ENCODE measurements at regions not wholly inside any gene's neighbourhood (a gene's known extent, or its start where the extent isn't known, plus 50 kb on each side); places are given as distances from the start of the nearest gene placed in this dataset.

GRCh38 chr12:87778065-87778464 lies 251.1 kb downstream of the C12orf50 start:
- H3K4me3 ChIP-seq (replicated peaks; ENCODE audit: low read depth, low read length), result no peak overlapping the region
- TF ChIP-seq CTCF (IDR thresholded peaks at IDR 0.05; ENCODE audit: insufficient read depth, low read length, poor library complexity, severe bottlenecking), result no peak
- DNase-seq (ENCODE audit: extremely low read depth, insufficient read length), result no peak

GRCh38 chr12:87775784-87776183 lies 253.4 kb downstream of the C12orf50 start:
- TF ChIP-seq CTCF (IDR thresholded peaks at IDR 0.05; ENCODE audit: insufficient read depth, low read length, poor library complexity, severe bottlenecking), result no peak
- no peak for DNase-seq (ENCODE audit: extremely low read depth, insufficient read length)
- H3K27me3 ChIP-seq (replicated peaks; ENCODE audit: control insufficient read depth, insufficient read depth, low read length), result no peaks in the 10 kb centered on the region
- no peak overlapping the region for H3K4me3 ChIP-seq (replicated peaks; ENCODE audit: low read depth, low read length)
- no peaks in the 10 kb centered on the region for H3K36me3 ChIP-seq (ENCODE audit: control insufficient read depth, insufficient read depth, low read length)

More at GRCh38 chr12:87778065-87778464, 251.1 kb downstream of the C12orf50 start:
- no peaks in the 10 kb centered on the region for H3K36me3 ChIP-seq (ENCODE audit: control insufficient read depth, insufficient read depth, low read length)
- no peaks in the 10 kb centered on the region for H3K27me3 ChIP-seq (replicated peaks; ENCODE audit: control insufficient read depth, insufficient read depth, low read length)

GRCh38 chr12:87775051-87775450 lies 254.2 kb downstream of the C12orf50 start:
- Histone ChIP-seq H3K27me3 (replicated peaks; ENCODE audit: control insufficient read depth, insufficient read depth, low read length) (no peaks in the 10 kb centered on the region), H3K4me3 (replicated peaks; ENCODE audit: low read depth, low read length) (no peak overlapping the region), H3K36me3 (ENCODE audit: control insufficient read depth, insufficient read depth, low read length) (no peaks in the 10 kb centered on the region)
- TF ChIP-seq CTCF (IDR thresholded peaks at IDR 0.05; ENCODE audit: insufficient read depth, low read length, poor library complexity, severe bottlenecking), result no peak
- DNase-seq (ENCODE audit: extremely low read depth, insufficient read length), result no peak

- Histone ChIP-seq H3K4me3 (replicated peaks; ENCODE audit: low read depth, low read length) (no peak overlapping the region), H3K36me3 (ENCODE audit: control insufficient read depth, insufficient read depth, low read length) (no peaks in the 10 kb centered on the region), H3K27me3 (replicated peaks; ENCODE audit: control insufficient read depth, insufficient read depth, low read length) (no peaks in the 10 kb centered on the region)
- DNase-seq (ENCODE audit: extremely low read depth, insufficient read length), result no peak
- no peak for TF ChIP-seq CTCF (IDR thresholded peaks at IDR 0.05; ENCODE audit: insufficient read depth, low read length, poor library complexity, severe bottlenecking)
Observed at GRCh38 chr12:87772401-87772800, 256.8 kb downstream of the C12orf50 start.

- DNase-seq (ENCODE audit: extremely low read depth, insufficient read length), result no peak
- no peaks in the 10 kb centered on the region for H3K36me3 ChIP-seq (ENCODE audit: control insufficient read depth, insufficient read depth, low read length)
- H3K27me3 ChIP-seq (replicated peaks; ENCODE audit: control insufficient read depth, insufficient read depth, low read length), result no peaks in the 10 kb centered on the region
- TF ChIP-seq CTCF (IDR thresholded peaks at IDR 0.05; ENCODE audit: insufficient read depth, low read length, poor library complexity, severe bottlenecking), result no peak
- no peak overlapping the region for H3K4me3 ChIP-seq (replicated peaks; ENCODE audit: low read depth, low read length)
Observed at GRCh38 chr12:87768501-87769287, 260.5 kb downstream of the C12orf50 start.
